Left ventricle myocardium inferior (tissue), 1 donor: ENCODE measurements at regions not wholly inside any gene's neighbourhood (a gene's known extent, or its start where the extent isn't known, plus 50 kb on each side); places are given as distances from the start of the nearest gene placed in this dataset.
A peak's percentile ranks its signal among the peaks of the same experiment; 100 is the strongest.

ENCODE experiments used
- DNase-seq: peaks from one replicate; pipeline ENCODE4 v3.0.0-alpha.2; 2020
- H3K27ac ChIP-seq: fragments of 200-600 bp; replicated peaks from 2 replicates; pipeline ENCODE4 v1.8.0; 2021
- H3K27me3 ChIP-seq: fragments of 200-600 bp; 2 replicates; pipeline ENCODE4 v1.8.0; 2021; ENCODE audit warnings: low read depth
- H3K36me3 ChIP-seq: fragments of 200-600 bp; 2 replicates; pipeline ENCODE4 v1.8.0; 2021
- H3K4me1 ChIP-seq: fragments of 200-600 bp; 2 replicates; pipeline ENCODE4 v1.8.0; 2021
- H3K4me3 ChIP-seq: fragments of 200-600 bp; 2 replicates; pipeline ENCODE4 v1.8.0; 2021; ENCODE audit warnings: mild to moderate bottlenecking, moderate library complexity
- H3K9me3 ChIP-seq: fragments of 200-600 bp; replicated peaks from 2 replicates; pipeline ENCODE4 v1.8.0; 2021
- intact Hi-C: fragments of 100-400 bp; cut with micrococcal nuclease; formaldehyde crosslinking; loops from one replicate; pipeline ENCODE4 v1.11.0; 2022
- TF ChIP-seq, protein P1 (sequence below): fragments of 200-600 bp; IDR thresholded peaks from 2 replicates; pipeline ENCODE4 v1.8.0; 2021; ENCODE audit warnings: antibody characterized with exemption, mild to moderate bottlenecking, borderline replicate concordance
- donor health status: DM: no; HTN: yes; CAD: no; lungs with severe emphysema.

- DNase-seq = no peak
- H3K4me1 ChIP-seq = no peaks in the 10 kb centered on the region
- intact Hi-C loops = loop anchor here (10.0 kb wide), 1 partner anchor 660 kb away; no protein-coding TSS in a partner anchor
- H3K27ac ChIP-seq = no peak overlapping the region
- H3K9me3 ChIP-seq = peaks cover 11% of the 10 kb centered on the region
- H3K27me3 ChIP-seq = no peaks in the 10 kb centered on the region
- H3K4me3 ChIP-seq = no peak overlapping the region
- TF ChIP-seq, protein P1, sequence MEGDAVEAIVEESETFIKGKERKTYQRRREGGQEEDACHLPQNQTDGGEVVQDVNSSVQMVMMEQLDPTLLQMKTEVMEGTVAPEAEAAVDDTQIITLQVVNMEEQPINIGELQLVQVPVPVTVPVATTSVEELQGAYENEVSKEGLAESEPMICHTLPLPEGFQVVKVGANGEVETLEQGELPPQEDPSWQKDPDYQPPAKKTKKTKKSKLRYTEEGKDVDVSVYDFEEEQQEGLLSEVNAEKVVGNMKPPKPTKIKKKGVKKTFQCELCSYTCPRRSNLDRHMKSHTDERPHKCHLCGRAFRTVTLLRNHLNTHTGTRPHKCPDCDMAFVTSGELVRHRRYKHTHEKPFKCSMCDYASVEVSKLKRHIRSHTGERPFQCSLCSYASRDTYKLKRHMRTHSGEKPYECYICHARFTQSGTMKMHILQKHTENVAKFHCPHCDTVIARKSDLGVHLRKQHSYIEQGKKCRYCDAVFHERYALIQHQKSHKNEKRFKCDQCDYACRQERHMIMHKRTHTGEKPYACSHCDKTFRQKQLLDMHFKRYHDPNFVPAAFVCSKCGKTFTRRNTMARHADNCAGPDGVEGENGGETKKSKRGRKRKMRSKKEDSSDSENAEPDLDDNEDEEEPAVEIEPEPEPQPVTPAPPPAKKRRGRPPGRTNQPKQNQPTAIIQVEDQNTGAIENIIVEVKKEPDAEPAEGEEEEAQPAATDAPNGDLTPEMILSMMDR = peak; percentile 76
- no peaks in the 10 kb centered on the region for H3K36me3 ChIP-seq
These were observed 118.0 kb upstream of the WDFY3 start for GRCh38 chr4:85084371-85085094.

DNA sequence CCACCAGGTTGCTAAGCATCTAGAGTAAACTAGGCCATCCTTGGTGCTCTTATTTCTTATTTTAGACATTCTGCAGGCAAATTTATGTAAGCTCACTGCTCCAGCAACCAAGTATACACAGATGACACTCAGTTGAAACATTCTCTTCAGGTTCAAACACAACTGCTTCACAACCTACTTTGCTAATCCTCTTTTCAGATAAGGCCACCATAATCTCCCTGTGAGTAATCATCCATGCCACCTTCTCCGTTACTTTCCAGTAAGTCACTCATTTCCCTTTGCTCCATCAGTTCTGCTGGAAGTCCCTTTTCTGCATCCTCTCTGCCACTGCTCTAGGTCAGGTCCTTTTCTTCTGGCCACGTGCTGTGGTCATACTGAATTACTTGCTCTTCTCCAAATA lies 120.2 kb upstream of the WDFY3 start:
- Histone ChIP-seq H3K36me3 (no peaks in the 10 kb centered on the region), H3K27me3 (no peaks in the 10 kb centered on the region), H3K27ac (no peak overlapping the region), H3K9me3 (peaks cover 11% of the 10 kb centered on the region), H3K4me3 (no peak overlapping the region), H3K4me1 (no peaks in the 10 kb centered on the region)
- DNase-seq = no peak
- TF ChIP-seq, protein P1 = no peak
- intact Hi-C loops = loop anchor here (10.0 kb wide), 1 partner anchor 658 kb away; no protein-coding TSS in a partner anchor

DNA sequence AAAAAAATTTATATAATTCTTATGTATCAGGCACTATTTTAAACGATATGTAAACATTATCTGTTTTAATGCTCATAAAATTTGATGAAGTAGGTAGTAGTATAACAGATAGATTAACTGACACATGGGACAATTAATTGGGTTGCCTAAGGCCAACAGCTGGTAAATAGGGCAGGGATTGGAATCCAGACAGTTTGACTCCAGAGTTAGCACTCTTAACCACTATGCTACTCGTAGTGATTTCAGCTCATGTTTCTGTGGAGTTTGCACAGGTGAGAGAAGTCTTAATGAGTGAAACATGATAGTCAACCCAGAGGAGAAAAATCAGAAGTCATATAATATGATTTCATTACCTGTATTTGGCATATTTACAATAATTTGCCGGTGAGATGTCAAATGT lies 126.0 kb upstream of the WDFY3 start:
- Histone ChIP-seq H3K27ac (no peak overlapping the region), H3K4me3 (no peak overlapping the region), H3K9me3 (peaks cover 21% of the 10 kb centered on the region), H3K36me3 (no peaks in the 10 kb centered on the region), H3K27me3 (no peaks in the 10 kb centered on the region), H3K4me1 (no peaks in the 10 kb centered on the region)
- intact Hi-C loops = loop anchor here (1.0 kb wide), 1 partner anchor 22 kb away; no protein-coding TSS in a partner anchor
- no peak for DNase-seq
- TF ChIP-seq, protein P1 = no peak

GRCh38 chr4:85092943-85093342 lies 126.5 kb upstream of the WDFY3 start:
- Histone ChIP-seq H3K27me3 (no peaks in the 10 kb centered on the region), H3K27ac (no peak overlapping the region), H3K9me3 (peaks cover 25% of the 10 kb centered on the region), H3K4me3 (no peak overlapping the region), H3K36me3 (no peaks in the 10 kb centered on the region), H3K4me1 (no peaks in the 10 kb centered on the region)
- no peak for DNase-seq
- TF ChIP-seq, protein P1 = no peak
- intact Hi-C loops = loop anchor here (1.0 kb wide), 1 partner anchor 21 kb away; no protein-coding TSS in a partner anchor

DNA sequence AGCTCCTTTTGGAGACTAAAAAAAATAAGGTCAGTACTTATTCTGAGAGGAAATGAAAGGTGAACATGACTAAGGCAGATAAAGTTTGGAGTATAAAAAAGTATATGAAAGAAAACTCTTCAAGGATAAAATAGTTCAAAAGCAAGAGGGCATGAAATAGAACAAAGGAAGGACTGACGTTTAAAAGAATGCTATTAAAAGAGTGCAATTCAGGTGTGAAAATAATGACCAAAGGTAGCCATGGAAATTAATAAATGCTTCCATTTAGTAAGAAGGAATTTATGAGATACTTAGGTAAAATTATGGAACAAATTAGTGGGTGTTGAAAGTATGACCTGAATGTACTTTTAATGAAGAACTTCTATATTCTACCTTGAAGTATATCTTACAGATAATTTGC lies 128.2 kb upstream of the WDFY3 start:
- H3K27ac ChIP-seq = no peak overlapping the region
- H3K4me1 ChIP-seq = no peaks in the 10 kb centered on the region
- H3K36me3 ChIP-seq = no peaks in the 10 kb centered on the region
- H3K4me3 ChIP-seq = no peak overlapping the region
- TF ChIP-seq, protein P1 = no peak
- intact Hi-C loops = no loop called here
- H3K27me3 ChIP-seq = no peaks in the 10 kb centered on the region
- no peak for DNase-seq
- peaks cover 18% of the 10 kb centered on the region for H3K9me3 ChIP-seq
